ENCODE measurements at regions not wholly inside any gene's neighbourhood (a gene's known extent, or its start where the extent isn't known, plus 50 kb on each side); places are given as distances from the start of the nearest gene placed in this dataset.

DNA sequence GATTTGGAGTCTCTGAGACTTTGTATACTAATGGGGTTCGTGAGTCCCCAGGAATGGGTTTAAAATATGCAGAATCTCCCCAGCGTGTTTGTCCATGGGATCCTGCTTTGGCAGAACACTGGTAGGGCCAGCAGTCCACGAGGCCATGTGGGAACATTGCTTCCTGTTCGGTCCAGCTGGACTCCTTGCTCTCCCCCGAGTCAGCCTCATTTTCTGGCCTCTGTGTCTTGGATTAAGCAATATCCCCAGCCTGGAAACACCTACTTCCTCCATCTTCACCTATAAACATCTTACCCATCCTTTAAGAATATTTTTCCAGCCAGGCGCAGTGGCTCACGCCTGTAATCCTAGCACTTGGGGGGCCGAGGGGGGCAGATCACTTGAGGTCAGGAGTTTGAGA is 142.4 kb downstream of the NAV1 start:
- H3K4me3 ChIP-seq (ENCODE audit: low read depth in 1 of 3, low read length in 3 of 3): no peak overlapping the region
- DNase-seq (no peak), FAIRE-seq (no peak)
- H3K9me3 ChIP-seq (ENCODE audit: control insufficient read depth in 2 of 2, insufficient read depth in 1 of 2, low read depth in 1 of 2, low read length in 1 of 2): peaks cover 0 to 3% of the 10 kb centered on the region in 2 donors
- H3K36me3 ChIP-seq (ENCODE audit: control insufficient read depth in 3 of 3, insufficient read depth in 2 of 3, low read depth in 1 of 3, low read length in 3 of 3): no peaks in the 10 kb centered on the region
- H3K4me1 ChIP-seq (ENCODE audit: control insufficient read depth in 3 of 3, insufficient read depth in 2 of 3, low read depth in 1 of 3, low read length in 2 of 3): peaks cover 0 to 8% (median 1%) of the 10 kb centered on the region in 3 donors
- H3K27ac ChIP-seq (ENCODE audit: low read depth in 1 of 3, low read length in 2 of 3): no peak overlapping the region
- peaks cover 0 to 2% (median 2%) of the 10 kb centered on the region in 3 donors for H3K27me3 ChIP-seq (ENCODE audit: control insufficient read depth in 3 of 3, insufficient read depth in 3 of 3, low read length in 3 of 3)
- WGBS, 3 donors: 72 to 78% (median 77%) methylated on average over 8 of the region's 8 CpGs

DNA sequence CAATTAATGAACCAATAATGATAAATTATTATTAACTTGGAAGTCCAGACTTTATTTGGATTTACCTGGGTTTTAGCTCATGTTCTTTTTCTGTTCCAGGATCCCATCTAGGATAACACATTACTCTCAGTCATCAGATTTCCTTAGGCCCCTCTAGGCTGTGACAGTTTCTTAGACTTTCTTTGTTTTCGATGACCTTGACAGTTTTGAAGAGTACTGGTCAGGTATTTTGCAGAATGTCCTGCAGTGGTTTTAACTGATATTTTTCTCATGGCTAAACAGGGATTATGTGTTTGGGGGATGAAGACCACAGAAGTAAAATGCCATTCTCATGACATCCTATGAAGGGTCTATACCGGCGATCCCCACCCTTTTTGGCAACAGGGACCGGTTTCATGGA is 144.0 kb downstream of the NAV1 start:
- no peaks in the 10 kb centered on the region for H3K36me3 ChIP-seq (ENCODE audit: control insufficient read depth in 3 of 3, insufficient read depth in 2 of 3, low read depth in 1 of 3, low read length in 3 of 3)
- H3K27me3 ChIP-seq (ENCODE audit: control insufficient read depth in 3 of 3, insufficient read depth in 3 of 3, low read length in 3 of 3): peaks cover 0 to 2% (median 0%) of the 10 kb centered on the region in 3 donors
- 75 to 86% (median 83%) methylated on average over 4 of the region's 4 CpGs for WGBS, 3 donors
- DNase-seq: no peak
- no peak for FAIRE-seq
- peaks cover 0 to 3% of the 10 kb centered on the region in 2 donors for H3K9me3 ChIP-seq (ENCODE audit: control insufficient read depth in 2 of 2, insufficient read depth in 1 of 2, low read depth in 1 of 2, low read length in 1 of 2)
- no peak overlapping the region for H3K4me3 ChIP-seq (ENCODE audit: low read depth in 1 of 3, low read length in 3 of 3)
- H3K4me1 ChIP-seq (ENCODE audit: control insufficient read depth in 3 of 3, insufficient read depth in 2 of 3, low read depth in 1 of 3, low read length in 2 of 3): peaks cover 1 to 20% (median 2%) of the 10 kb centered on the region in 3 donors
- no peak overlapping the region for H3K27ac ChIP-seq (ENCODE audit: low read depth in 1 of 3, low read length in 2 of 3)

DNA sequence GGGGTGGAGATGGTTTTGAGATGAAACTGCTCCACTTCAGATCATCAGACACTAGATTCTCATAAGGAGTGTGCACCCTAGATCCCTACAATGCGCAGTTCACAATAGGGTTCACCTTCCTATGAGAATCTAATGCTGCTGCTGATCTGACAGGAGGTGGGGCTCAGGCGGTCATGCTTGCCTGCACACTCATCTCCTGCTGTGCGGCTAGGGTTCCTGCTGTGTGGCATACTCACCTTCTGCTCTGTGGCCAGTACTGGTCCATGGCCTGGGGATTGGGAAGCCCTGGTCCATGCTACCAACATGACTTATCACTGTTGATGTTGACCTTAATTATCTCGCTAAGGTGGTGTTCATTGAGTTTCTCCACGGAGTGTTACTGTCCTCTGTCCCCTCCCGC is 144.5 kb downstream of the NAV1 start:
- DNase-seq (no peak), FAIRE-seq (no peak)
- H3K36me3 ChIP-seq (ENCODE audit: control insufficient read depth in 3 of 3, insufficient read depth in 2 of 3, low read depth in 1 of 3, low read length in 3 of 3): no peaks in the 10 kb centered on the region
- H3K4me1 ChIP-seq (ENCODE audit: control insufficient read depth in 3 of 3, insufficient read depth in 2 of 3, low read depth in 1 of 3, low read length in 2 of 3): peaks cover 1 to 20% (median 2%) of the 10 kb centered on the region in 3 donors
- H3K4me3 ChIP-seq (ENCODE audit: low read depth in 1 of 3, low read length in 3 of 3): no peak overlapping the region
- H3K9me3 ChIP-seq (ENCODE audit: control insufficient read depth in 2 of 2, insufficient read depth in 1 of 2, low read depth in 1 of 2, low read length in 1 of 2): peaks cover 0 to 3% of the 10 kb centered on the region in 2 donors
- H3K27me3 ChIP-seq (ENCODE audit: control insufficient read depth in 3 of 3, insufficient read depth in 3 of 3, low read length in 3 of 3): peaks cover 0 to 2% (median 0%) of the 10 kb centered on the region in 3 donors
- WGBS, 3 donors: 87 to 93% (median 91%) methylated on average over 5 to 6 of the region's 6 CpGs
- H3K27ac ChIP-seq (ENCODE audit: low read depth in 1 of 3, low read length in 2 of 3): no peak overlapping the region

DNA sequence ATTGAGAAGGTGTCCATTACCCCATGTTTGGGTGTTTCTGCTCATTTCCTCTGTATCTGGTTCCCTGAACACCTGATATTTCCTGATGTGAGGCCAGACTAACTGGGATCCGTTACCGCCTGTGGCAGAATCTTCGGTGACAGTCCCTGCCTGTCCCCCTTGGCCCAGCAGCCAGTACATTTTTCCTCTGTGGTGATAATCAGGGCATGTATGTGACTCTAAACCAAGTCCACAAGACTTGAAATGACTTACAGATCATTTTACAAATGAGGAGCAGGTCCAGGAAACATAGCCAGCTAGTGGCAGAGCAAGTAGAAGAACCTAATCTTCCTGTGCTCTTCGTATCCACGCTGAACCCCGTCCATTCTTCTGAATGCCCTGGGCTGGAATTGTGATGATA is 143.5 kb upstream of the IPO9 start:
- H3K36me3 ChIP-seq (ENCODE audit: control insufficient read depth in 3 of 3, insufficient read depth in 2 of 3, low read depth in 1 of 3, low read length in 3 of 3): no peaks in the 10 kb centered on the region
- peaks cover 1 to 20% (median 2%) of the 10 kb centered on the region in 3 donors for H3K4me1 ChIP-seq (ENCODE audit: control insufficient read depth in 3 of 3, insufficient read depth in 2 of 3, low read depth in 1 of 3, low read length in 2 of 3)
- no peaks in the 10 kb centered on the region for H3K9me3 ChIP-seq (ENCODE audit: control insufficient read depth in 2 of 2, insufficient read depth in 1 of 2, low read depth in 1 of 2, low read length in 1 of 2)
- 72 to 78% (median 73%) methylated on average over 6 of the region's 6 CpGs for WGBS, 3 donors
- FAIRE-seq (no peak), DNase-seq (no peak)
- H3K27me3 ChIP-seq (ENCODE audit: control insufficient read depth in 3 of 3, insufficient read depth in 3 of 3, low read length in 3 of 3): peaks cover 0 to 2% (median 0%) of the 10 kb centered on the region in 3 donors
- H3K27ac ChIP-seq (ENCODE audit: low read depth in 1 of 3, low read length in 2 of 3): no peak overlapping the region
- H3K4me3 ChIP-seq (ENCODE audit: low read depth in 1 of 3, low read length in 3 of 3): no peak overlapping the region

DNA sequence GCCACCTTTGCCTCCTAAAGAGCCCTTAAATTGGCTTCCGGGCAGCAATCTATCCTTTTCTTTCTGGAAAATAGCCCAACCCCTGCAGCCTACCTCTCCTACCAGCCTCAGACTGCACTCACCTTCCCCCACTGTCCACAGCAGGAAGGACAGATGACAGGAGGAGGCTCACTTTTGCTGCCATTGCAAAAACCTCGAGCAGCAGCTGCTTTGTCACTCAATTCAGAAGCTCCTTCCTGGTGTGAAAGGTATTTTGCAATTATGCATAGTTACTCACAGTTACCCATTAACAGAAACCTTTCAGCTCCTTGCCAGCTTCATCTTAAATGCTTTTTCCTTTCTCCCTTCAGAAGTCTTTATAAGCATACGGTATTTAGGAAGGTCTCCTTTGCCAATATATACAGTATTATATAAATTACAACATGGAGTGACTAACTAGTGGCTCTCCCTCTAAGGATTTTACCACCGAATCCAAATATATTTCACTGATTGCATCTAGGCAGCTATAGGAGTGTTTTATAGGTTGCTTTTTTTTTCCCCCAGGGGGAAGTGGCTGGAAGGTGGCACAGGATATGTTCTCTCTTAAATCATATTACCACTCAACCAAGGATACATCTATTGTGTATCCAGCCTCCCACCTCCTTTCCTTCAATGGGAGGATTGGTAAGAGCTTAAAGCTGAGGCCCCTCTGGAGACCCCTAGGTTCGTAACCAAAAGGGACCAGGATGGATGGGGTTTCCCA is 142.1 kb upstream of the IPO9 start:
- H3K27ac ChIP-seq (ENCODE audit: low read depth in 1 of 3, low read length in 2 of 3): peak overlapping the region in 2 of 3 donors; percentile 42 to 76
- WGBS, 3 donors: 22 to 40% (median 23%) methylated on average over 5 of the region's 5 CpGs
- no peak for FAIRE-seq

DNA sequence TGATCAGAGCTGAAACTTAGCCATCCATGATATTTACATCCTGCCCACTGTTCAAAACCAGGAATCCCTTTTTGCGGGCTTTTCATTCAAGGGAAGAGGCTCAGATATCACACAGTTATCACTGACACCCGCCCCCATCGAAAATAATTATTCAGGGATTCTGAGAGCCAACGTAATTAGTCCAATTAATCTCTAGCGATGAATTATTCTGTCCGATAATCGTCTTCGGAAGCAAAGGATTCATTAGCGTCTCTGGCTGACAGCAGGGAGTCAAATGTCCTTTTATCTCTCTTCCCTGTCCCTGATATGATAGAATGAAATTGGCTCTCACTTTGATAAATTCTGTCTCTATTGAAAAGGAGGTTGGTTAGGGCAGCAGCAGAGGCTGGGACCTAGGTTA is 140.4 kb upstream of the IPO9 start:
- no peaks in the 10 kb centered on the region for H3K27me3 ChIP-seq (ENCODE audit: control insufficient read depth in 3 of 3, insufficient read depth in 3 of 3, low read length in 3 of 3)
- no peaks in the 10 kb centered on the region for H3K36me3 ChIP-seq (ENCODE audit: control insufficient read depth in 3 of 3, insufficient read depth in 2 of 3, low read depth in 1 of 3, low read length in 3 of 3)
- H3K9me3 ChIP-seq (ENCODE audit: control insufficient read depth in 2 of 2, insufficient read depth in 1 of 2, low read depth in 1 of 2, low read length in 1 of 2): no peaks in the 10 kb centered on the region
- peaks cover 2 to 35% (median 8%) of the 10 kb centered on the region in 3 donors for H3K4me1 ChIP-seq (ENCODE audit: control insufficient read depth in 3 of 3, insufficient read depth in 2 of 3, low read depth in 1 of 3, low read length in 2 of 3)
- FAIRE-seq (no peak), DNase-seq (no peak)
- H3K27ac ChIP-seq (ENCODE audit: low read depth in 1 of 3, low read length in 2 of 3): no peak overlapping the region
- WGBS, 3 donors: 92 to 94% (median 93%) methylated on average over 9 of the region's 9 CpGs
- H3K4me3 ChIP-seq (ENCODE audit: low read depth in 1 of 3, low read length in 3 of 3): no peak overlapping the region

More for the DNA sequence above, 142.1 kb upstream of the IPO9 start:
- Histone ChIP-seq H3K27me3 (ENCODE audit: control insufficient read depth in 3 of 3, insufficient read depth in 3 of 3, low read length in 3 of 3) (peaks cover 0 to 2% (median 0%) of the 10 kb centered on the region in 3 donors), H3K4me3 (ENCODE audit: low read depth in 1 of 3, low read length in 3 of 3) (no peak overlapping the region), H3K4me1 (ENCODE audit: control insufficient read depth in 3 of 3, insufficient read depth in 2 of 3, low read depth in 1 of 3, low read length in 2 of 3) (peaks cover 1 to 23% (median 2%) of the 10 kb centered on the region in 3 donors), H3K9me3 (ENCODE audit: control insufficient read depth in 2 of 2, insufficient read depth in 1 of 2, low read depth in 1 of 2, low read length in 1 of 2) (no peaks in the 10 kb centered on the region), H3K36me3 (ENCODE audit: control insufficient read depth in 3 of 3, insufficient read depth in 2 of 3, low read depth in 1 of 3, low read length in 3 of 3) (no peaks in the 10 kb centered on the region)
- peak; percentile 83 to 84 for DNase-seq

DNA sequence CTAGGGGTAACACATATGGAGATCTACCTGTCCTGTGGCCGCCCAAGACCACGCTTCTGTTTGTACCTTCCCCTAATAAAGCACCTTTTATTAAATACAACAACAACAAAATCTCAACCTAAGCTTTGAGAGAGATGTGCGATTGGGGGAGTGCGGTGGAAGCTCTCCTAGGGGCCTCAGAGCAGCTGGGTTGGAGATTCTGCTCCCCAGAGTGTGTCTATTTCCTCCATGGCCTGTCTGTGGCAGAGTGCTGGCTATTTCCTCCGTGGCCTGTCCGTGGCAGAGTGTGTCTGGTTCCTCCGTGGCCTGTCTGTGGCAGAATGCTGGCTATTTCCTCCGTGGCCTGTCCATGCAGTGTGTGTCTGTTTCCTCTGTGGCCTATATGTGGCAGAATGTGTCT is 139.3 kb upstream of the IPO9 start:
- WGBS, 3 donors: 91 to 98% (median 94%) methylated on average over 8 of the region's 8 CpGs
- Histone ChIP-seq H3K27me3 (ENCODE audit: control insufficient read depth in 3 of 3, insufficient read depth in 3 of 3, low read length in 3 of 3) (no peaks in the 10 kb centered on the region), H3K4me1 (ENCODE audit: control insufficient read depth in 3 of 3, insufficient read depth in 2 of 3, low read depth in 1 of 3, low read length in 2 of 3) (peaks cover 2 to 47% (median 9%) of the 10 kb centered on the region in 3 donors), H3K9me3 (ENCODE audit: control insufficient read depth in 2 of 2, insufficient read depth in 1 of 2, low read depth in 1 of 2, low read length in 1 of 2) (no peaks in the 10 kb centered on the region), H3K27ac (ENCODE audit: low read depth in 1 of 3, low read length in 2 of 3) (no peak overlapping the region), H3K36me3 (ENCODE audit: control insufficient read depth in 3 of 3, insufficient read depth in 2 of 3, low read depth in 1 of 3, low read length in 3 of 3) (no peaks in the 10 kb centered on the region), H3K4me3 (ENCODE audit: low read depth in 1 of 3, low read length in 3 of 3) (no peak overlapping the region)
- DNase-seq (no peak), FAIRE-seq (no peak)

DNA sequence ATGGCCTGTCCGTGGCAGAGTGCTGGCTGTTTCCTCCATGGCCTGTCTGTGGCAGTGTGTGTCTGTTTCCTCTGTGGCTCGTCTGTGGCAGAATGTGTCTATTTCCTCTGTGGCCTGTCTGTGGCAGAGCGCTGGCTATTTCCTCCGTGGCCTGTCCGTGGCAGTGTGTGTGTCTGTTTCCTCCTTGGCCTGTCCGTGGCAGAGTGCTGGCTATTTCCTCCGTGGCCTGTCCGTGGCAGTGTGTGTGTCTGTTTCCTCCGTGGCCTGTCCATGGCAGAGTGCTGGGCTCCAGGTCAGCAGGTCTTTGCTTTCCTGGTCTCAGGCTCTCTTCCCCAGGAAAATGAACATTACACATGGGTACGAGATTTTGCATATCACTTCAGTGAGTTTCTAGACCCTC is 138.4 kb upstream of the IPO9 start:
- Histone ChIP-seq H3K27me3 (ENCODE audit: control insufficient read depth in 3 of 3, insufficient read depth in 3 of 3, low read length in 3 of 3) (no peaks in the 10 kb centered on the region), H3K9me3 (ENCODE audit: control insufficient read depth in 2 of 2, insufficient read depth in 1 of 2, low read depth in 1 of 2, low read length in 1 of 2) (no peaks in the 10 kb centered on the region), H3K36me3 (ENCODE audit: control insufficient read depth in 3 of 3, insufficient read depth in 2 of 3, low read depth in 1 of 3, low read length in 3 of 3) (no peaks in the 10 kb centered on the region), H3K27ac (ENCODE audit: low read depth in 1 of 3, low read length in 2 of 3) (no peak overlapping the region), H3K4me3 (ENCODE audit: low read depth in 1 of 3, low read length in 3 of 3) (no peak overlapping the region), H3K4me1 (ENCODE audit: control insufficient read depth in 3 of 3, insufficient read depth in 2 of 3, low read depth in 1 of 3, low read length in 2 of 3) (peaks cover 2 to 56% (median 9%) of the 10 kb centered on the region in 3 donors)
- no peak for DNase-seq
- FAIRE-seq: no peak
- 84 to 93% (median 92%) methylated on average over 9 to 10 of the region's 10 CpGs for WGBS, 3 donors

All from small intestine (tissue), 7 donors.